ENCODE measurements at regions not wholly inside any gene's neighbourhood (a gene's known extent, or its start where the extent isn't known, plus 50 kb on each side); places are given as distances from the start of the nearest gene placed in this dataset.

- TF ChIP-seq CTCF (IDR thresholded peaks at IDR 0.05 in 8 of 11, conservative IDR thresholded peaks at IDR 0.05 in 3 of 11): no peak
- no peak for TF ChIP-seq POLR2AphosphoS5 (IDR thresholded peaks at IDR 0.05)
- TF ChIP-seq POLR2A (IDR thresholded peaks at IDR 0.05): no peak
These were observed 98.2 kb upstream of the NEBL start for GRCh38 chr10:20995123-20995987.
